Upper lobe of left lung (tissue), 4 donors: ENCODE measurements at regions not wholly inside any gene's neighbourhood (a gene's known extent, or its start where the extent isn't known, plus 50 kb on each side); places are given as distances from the start of the nearest gene placed in this dataset.

Experiments used
- EP300 ChIP-seq, 4 donors: sonication (generic); formaldehyde crosslinking; IDR thresholded peaks; one replicate each; pipeline ENCODE4 v1.5.1; 2017; ENCODE audit warnings: antibody characterized with exemption in 4 of 4, control low read depth in 2 of 4
- POLR2AphosphoS5 ChIP-seq, 2 donors: sonication (generic); formaldehyde crosslinking; IDR thresholded peaks; one replicate each; pipeline ENCODE4 v1.5.1; 2017; ENCODE audit warnings: antibody characterized with exemption in 2 of 2
- TF ChIP-seq, protein P1 (sequence below), 6 experiments: fragments of 450-650 bp in 4 of 6; fragments of 200-600 bp in 2 of 6; sonication (generic) in 2 of 6; IDR thresholded peaks; one replicate each; pipeline ENCODE4 v1.5.1; 2016 to 2019; ENCODE audit warnings: antibody characterized with exemption in 6 of 6

GRCh38 chr5:120913396-120913795 lies 449.3 kb downstream of the PRR16 start:
- TF ChIP-seq, protein P1, sequence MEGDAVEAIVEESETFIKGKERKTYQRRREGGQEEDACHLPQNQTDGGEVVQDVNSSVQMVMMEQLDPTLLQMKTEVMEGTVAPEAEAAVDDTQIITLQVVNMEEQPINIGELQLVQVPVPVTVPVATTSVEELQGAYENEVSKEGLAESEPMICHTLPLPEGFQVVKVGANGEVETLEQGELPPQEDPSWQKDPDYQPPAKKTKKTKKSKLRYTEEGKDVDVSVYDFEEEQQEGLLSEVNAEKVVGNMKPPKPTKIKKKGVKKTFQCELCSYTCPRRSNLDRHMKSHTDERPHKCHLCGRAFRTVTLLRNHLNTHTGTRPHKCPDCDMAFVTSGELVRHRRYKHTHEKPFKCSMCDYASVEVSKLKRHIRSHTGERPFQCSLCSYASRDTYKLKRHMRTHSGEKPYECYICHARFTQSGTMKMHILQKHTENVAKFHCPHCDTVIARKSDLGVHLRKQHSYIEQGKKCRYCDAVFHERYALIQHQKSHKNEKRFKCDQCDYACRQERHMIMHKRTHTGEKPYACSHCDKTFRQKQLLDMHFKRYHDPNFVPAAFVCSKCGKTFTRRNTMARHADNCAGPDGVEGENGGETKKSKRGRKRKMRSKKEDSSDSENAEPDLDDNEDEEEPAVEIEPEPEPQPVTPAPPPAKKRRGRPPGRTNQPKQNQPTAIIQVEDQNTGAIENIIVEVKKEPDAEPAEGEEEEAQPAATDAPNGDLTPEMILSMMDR (IDR thresholded peaks at IDR 0.05): no peak
- no peak for TF ChIP-seq POLR2AphosphoS5 (IDR thresholded peaks at IDR 0.05)
- TF ChIP-seq EP300 (IDR thresholded peaks at IDR 0.05): no peak
